ENCODE measurements at regions not wholly inside any gene's neighbourhood (a gene's known extent, or its start where the extent isn't known, plus 50 kb on each side); places are given as distances from the start of the nearest gene placed in this dataset.
"Not testable (repeated sequence)": the region's sequence is repeated elsewhere in the genome, so short reads cannot be mapped to it uniquely, and the experiment has no call there.

DNA sequence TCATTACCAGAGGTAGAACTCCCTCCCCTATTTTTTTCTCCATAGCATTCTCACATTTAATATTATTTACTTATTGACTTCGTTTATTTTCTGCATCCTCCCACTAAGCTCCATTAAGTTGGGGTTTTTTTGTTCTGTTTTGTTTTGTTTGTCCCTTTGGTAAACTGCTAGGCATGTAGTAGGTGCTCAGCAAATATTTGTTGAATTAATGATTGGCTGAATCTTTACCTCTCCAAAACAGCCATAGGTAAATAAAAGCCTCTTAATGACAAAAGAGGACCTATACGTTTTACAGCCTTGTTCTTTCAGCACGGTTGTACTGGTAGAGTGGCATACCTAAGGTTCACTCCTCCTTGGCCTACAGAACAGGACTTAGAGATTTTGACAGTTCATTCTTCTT, 52.0 kb downstream of the PRORP start:
- no peak for DNase-seq

DNA sequence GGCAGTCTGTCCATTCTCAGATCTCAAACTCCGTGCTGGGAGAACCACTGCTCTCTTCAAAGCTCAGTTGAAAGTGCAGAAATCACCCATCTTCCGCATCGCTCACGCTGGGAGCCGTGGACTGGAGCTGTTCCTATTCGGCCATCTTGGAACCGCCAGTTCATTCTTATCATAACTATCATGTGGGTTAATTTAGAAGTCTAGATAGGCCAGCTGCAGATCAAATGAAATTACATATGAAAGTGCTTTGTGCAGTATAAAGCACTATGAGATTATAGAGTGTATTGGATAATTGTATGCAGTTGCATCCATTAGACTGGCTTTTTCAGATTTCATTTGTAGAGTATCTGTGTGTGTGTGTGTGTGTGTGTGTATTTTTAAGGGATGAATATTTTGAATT, 57.8 kb downstream of the PRORP start:
- DNase-seq: no peak

GRCh38 chr14:35184891-35185290, 62.5 kb downstream of the PRORP start:
- DNase-seq: not testable (repeated sequence)

GRCh38 chr14:35189422-35189821, 67.1 kb downstream of the PRORP start:
- DNase-seq: peak; percentile 8

- no peak for DNase-seq
Observed at GRCh38 chr14:35193161-35193560, 70.8 kb downstream of the PRORP start.

DNA sequence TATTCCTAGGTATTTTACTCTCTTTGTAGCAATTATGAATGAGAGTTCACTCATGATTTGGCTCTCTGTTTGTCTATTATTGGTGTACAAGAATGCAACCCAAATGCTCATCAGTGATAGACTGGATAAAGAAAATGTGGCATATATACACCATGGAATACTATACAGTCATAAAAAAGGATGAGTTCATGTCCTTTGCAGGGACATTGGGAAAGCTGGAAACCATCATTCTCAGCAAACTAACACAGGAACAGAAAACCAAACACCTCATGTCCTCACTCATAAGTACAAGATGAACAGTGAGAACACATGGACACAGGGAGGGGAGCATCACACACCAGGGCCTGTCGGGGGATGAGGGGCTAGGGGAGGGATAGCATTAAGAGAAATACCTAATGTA, 71.8 kb downstream of the PRORP start:
- DNase-seq: not testable (repeated sequence)

DNA sequence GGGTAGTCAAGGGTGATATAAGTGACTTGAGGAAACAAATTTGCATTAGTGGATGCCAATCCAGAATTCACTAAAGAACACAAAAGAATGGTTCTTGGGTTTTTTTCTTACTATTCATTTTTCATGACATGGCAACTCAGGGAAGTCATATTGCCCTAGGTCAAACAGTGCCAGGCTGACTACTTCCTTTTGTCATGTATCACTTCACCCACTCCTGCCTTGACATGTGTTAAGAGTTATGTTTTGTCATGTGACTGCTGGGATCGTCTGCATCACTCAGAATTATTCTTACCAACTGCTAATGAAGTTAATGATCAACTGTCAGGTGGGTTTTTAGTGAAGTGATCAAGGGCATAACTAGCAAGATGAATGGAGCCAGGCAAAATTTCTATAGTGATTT, 74.2 kb downstream of the PRORP start:
- DNase-seq: peak; percentile 5

DNA sequence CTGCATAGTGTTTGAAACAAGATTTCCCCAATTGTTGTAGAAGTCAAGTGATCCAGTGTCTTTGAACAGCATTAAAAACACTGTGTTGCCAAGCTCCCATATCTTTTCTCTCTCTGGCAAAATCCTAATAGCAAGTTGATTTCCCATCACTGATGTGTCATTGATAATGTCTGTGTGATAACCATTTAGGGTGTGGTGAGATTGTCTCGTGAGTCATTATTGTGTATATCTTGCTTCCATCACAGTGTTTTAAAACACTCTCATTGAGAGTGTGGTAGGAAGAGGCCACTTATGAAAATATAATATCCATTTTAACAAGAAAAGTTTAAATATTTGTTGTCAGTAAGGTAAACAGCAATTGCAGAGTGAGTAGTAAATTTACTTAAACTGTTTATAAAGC, 74.7 kb downstream of the PRORP start:
- DNase-seq: no peak

DNA sequence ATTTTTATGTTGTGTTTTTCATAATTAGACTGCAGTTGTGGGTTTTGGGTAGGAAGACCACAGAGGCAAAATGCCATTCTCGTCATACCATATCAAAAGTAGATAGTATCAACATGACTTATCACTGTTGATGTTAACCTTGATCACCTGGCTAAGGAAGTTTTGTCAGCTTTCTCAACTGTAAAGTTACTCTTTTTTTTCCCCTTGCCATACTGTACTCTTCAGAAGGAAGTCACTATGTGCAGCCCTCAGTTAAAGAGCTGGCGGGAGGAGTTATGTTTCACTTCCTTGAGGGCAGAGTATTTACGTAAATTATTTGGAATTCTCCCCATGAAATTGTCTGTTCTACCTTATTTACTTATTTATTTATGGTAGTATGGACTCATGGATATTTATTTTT, 78.7 kb downstream of the PRORP start:
- DNase-seq: no peak

DNA sequence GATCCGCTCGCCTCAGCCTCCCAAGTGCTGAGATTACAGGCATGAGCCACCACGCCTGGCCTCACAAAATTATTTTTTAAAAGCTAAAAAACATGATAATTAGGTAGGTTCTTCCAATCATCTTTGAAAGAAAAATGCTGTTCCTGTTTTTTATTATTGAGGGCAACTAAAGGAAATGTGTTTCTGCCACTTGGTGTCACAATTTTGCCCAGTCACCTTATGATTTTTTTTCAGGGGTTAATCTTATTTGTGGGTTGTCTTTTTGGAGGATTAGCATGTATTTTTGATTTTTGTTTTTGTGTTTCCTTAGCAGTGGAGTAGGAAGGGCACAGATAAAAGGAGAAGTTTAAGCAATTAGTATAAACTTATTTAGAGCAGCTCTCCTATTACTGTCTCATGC, 79.8 kb downstream of the PRORP start:
- DNase-seq: no peak

DNA sequence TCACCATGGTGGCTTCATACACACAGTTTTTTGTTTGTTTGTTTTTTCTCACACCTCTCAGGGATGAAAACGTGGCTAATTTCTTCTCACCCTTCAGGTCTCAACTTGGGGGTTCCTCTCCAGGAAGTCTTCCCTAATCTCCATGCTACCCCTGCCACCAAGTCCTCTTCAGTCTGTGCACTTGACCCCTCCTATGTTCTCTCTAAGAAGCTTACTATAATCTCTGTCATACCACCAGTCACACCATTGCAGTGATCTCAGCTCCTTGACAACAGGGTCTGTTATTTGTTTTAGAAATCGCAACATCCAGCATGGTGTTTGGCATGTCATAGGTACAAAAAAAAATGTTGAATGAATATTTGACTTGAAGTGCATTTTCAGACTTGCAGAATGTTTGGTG, 83.4 kb downstream of the PRORP start:
- no peak for DNase-seq

GRCh38 chr14:35211067-35211466, 81.1 kb upstream of the PSMA6 start:
- no peak for DNase-seq

- no peak for DNase-seq
Observed at GRCh38 chr14:35212471-35213142, 79.6 kb upstream of the PSMA6 start.

GRCh38 chr14:35213143-35213788, 78.9 kb upstream of the PSMA6 start:
- no peak for DNase-seq

DNA sequence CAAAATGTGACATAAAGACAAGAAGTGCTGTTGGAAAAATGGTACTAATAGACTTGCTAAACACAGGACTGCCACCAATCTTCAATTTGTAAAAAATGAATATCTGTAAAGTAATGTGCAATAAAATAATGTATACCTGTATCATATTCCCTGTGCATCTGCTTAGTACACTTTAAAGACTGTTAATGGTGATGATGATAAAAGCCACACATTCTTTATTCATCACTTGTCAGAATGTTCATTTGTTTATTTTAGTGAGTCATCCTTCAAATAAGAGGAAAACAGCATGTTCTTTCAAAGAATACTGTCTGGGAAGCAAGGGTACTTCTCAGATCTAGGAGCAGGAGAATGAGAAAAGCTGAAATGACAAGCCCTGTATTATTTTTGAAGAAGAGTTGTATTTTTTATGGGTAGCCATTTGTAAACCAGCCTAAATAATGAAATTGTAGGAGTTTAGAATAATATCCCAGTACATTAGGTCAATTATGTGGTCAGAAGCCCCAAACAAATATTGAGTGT, 78.3 kb upstream of the PSMA6 start:
- peak; percentile 67 for DNase-seq

GRCh38 chr14:35214402-35214801, 77.8 kb upstream of the PSMA6 start:
- DNase-seq: peak; percentile 29

- DNase-seq: peak; percentile 60
Observed at GRCh38 chr14:35215110-35215813, 76.9 kb upstream of the PSMA6 start.

DNA sequence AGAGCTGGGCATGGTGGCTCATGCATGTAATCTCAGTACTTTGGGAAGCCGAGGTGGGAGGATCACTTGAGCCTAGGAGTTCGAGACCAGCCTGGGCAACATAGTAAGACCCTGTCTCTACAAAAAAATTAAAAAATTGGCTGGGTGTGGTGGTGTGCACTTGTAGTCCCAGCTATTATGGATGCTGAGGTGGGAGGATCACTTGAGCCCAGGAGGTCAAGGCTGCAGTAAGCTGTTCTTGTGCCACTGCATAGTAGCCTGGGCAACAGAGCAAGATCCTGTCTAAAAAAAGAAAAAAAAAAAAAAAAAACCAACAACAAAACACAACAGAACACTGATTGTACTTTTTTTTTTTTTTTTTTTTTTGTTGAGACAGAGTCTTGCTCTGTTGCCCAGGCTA, 74.0 kb upstream of the PSMA6 start:
- DNase-seq: not testable (repeated sequence)

- DNase-seq: no peak
Observed at GRCh38 chr14:35218963-35219362, 73.2 kb upstream of the PSMA6 start.

DNA sequence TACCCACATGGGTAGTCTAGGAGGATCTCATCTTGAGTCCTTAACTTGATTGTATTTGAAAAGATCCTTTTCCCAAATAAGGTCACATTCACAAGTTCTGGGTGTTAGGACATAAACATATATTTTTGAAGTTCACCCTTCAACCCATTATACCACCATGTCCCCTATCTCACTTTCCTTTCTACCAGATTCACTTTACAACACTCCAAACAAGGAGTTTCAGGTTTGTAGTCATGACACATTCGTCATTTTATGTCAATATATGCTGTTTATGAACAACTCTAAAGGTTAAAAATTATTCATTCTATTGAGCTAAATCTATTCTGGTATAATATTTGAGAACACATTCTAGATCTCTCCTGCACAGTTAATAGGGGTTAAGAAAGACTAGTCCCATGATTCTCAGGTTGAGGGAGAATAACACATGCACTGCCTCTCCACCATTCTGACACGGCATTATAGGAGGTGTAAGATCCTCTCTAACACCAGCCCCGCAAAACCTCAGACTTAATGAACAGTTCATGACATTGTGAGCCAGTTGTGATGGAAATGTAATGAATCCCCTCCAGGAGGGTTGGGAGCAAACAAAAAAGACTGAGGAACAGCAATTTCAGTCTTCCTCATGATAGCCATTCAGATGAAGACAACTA, 72.0 kb upstream of the PSMA6 start:
- DNase-seq: no peak

DNA sequence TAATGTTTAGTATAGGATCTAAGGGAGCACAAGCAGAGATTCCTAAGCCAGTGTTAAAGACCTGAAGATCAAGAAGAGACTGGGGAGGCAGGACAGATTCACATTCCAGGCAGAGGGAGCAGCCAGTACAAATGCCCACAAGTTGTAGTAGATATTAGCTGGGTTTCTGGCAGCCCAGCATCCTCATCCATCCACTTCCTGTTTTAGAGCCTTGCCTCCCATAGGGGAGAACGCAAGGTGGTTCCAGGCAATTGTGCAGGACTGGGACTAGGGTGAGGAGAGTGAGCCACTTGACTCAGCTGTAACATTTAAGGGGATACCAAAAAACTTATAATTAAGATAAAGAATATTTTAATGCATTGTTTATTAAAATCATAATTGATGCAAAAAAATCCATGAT, 71.3 kb upstream of the PSMA6 start:
- no peak for DNase-seq

DNA sequence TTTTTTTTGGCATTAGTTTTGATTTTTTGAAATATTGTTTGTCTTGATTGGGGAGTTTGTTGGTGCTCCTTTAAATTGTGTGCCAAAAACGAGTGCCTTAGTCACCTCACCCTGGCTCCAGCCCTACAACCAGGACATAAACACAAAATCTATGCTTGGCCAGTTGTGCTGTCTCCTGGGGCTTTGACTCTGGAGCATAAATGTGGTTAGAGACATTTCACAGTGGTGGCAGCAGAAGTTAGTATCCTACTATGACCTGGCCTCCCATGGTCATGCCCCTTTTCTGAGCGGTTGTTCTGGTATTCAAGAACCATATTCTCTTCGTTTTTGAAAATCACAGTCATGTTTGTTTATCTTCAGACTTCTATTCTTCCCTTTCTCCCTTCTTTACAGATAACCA, 70.7 kb upstream of the PSMA6 start:
- DNase-seq: no peak

DNA sequence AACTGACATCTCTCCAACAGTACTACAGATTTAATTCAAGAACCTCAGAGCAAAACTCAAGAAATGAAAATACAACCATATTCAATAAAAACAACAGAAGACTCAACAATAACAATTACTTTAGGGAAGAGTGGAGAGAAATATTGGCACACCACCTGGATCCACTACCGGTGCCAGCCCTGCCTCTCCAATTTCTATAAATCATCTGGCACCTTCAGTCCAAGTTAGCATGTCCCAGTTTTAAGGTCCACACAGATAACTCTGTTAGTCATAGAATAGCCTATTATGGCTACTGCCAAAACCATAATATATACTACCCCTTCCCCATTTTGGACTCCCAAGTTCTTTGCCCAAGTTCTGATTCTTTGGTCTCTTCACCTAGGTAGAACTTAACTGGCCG, 69.9 kb upstream of the PSMA6 start:
- no peak for DNase-seq

Measured in kidney glomerular epithelial cell (primary cell).